ENCODE measurements at regions not wholly inside any gene's neighbourhood (a gene's known extent, or its start where the extent isn't known, plus 50 kb on each side); places are given as distances from the start of the nearest gene placed in this dataset.

GRCh38 chr2:41448221-41448620 is 599.6 kb upstream of the PKDCC start:
- Histone ChIP-seq H3K4me1 (no peaks in the 10 kb centered on the region), H3K27me3 (no peaks in the 10 kb centered on the region), H3K36me3 (no peaks in the 10 kb centered on the region), H3K4me3 (no peak overlapping the region), H3K9me3 (no peaks in the 10 kb centered on the region), H3K27ac (no peak overlapping the region)
- 39 to 75% methylated on average over 1 of the region's 1 CpG for WGBS, 2 donors
- DNase-seq: no peak
- no peak for TF ChIP-seq POLR2A (IDR thresholded peaks at IDR 0.05)
- TF ChIP-seq CTCF (IDR thresholded peaks at IDR 0.05): no peak
- intact Hi-C loops (cut with DNase I): no loop called here

- intact Hi-C loops (cut with DNase I): no loop called here
- DNase-seq: no peak
- no peaks in the 10 kb centered on the region for H3K36me3 ChIP-seq
- no peak overlapping the region for H3K27ac ChIP-seq
- no peak overlapping the region for H3K4me3 ChIP-seq
- 82 to 86% methylated on average over 3 of the region's 3 CpGs for WGBS, 2 donors
- H3K9me3 ChIP-seq: no peaks in the 10 kb centered on the region
- TF ChIP-seq POLR2A (IDR thresholded peaks at IDR 0.05) (no peak), CTCF (IDR thresholded peaks at IDR 0.05) (no peak)
- no peaks in the 10 kb centered on the region for H3K27me3 ChIP-seq
- no peaks in the 10 kb centered on the region for H3K4me1 ChIP-seq
Observed at GRCh38 chr2:41457026-41457425, 590.8 kb upstream of the PKDCC start.

GRCh38 chr2:41460661-41461060 is 587.2 kb upstream of the PKDCC start:
- Histone ChIP-seq H3K36me3 (no peaks in the 10 kb centered on the region), H3K27ac (no peak overlapping the region), H3K4me1 (no peaks in the 10 kb centered on the region), H3K27me3 (no peaks in the 10 kb centered on the region), H3K9me3 (no peaks in the 10 kb centered on the region), H3K4me3 (no peak overlapping the region)
- no peak for DNase-seq
- 12 to 15% methylated on average over 1 of the region's 1 CpG for WGBS, 2 donors
- no peak for TF ChIP-seq POLR2A (IDR thresholded peaks at IDR 0.05)
- TF ChIP-seq CTCF (IDR thresholded peaks at IDR 0.05): no peak
- intact Hi-C loops (cut with DNase I): no loop called here

- no peak for DNase-seq
- intact Hi-C loops (cut with DNase I): no loop called here
Observed at GRCh38 chr2:41464395-41464794, 583.4 kb upstream of the PKDCC start.

GRCh38 chr2:41475959-41476358 is 571.9 kb upstream of the PKDCC start:
- WGBS, 2 donors: 59 to 66% methylated on average over 3 of the region's 3 CpGs
- no peaks in the 10 kb centered on the region for H3K4me1 ChIP-seq
- intact Hi-C loops (cut with DNase I): no loop called here
- H3K27me3 ChIP-seq: no peaks in the 10 kb centered on the region
- TF ChIP-seq POLR2A (IDR thresholded peaks at IDR 0.05) (no peak), CTCF (IDR thresholded peaks at IDR 0.05) (no peak)
- no peaks in the 10 kb centered on the region for H3K9me3 ChIP-seq
- DNase-seq: no peak
- no peak overlapping the region for H3K4me3 ChIP-seq
- H3K27ac ChIP-seq: no peak overlapping the region
- no peaks in the 10 kb centered on the region for H3K36me3 ChIP-seq

More at GRCh38 chr2:41464395-41464794, 583.4 kb upstream of the PKDCC start:
- H3K4me1 ChIP-seq: no peaks in the 10 kb centered on the region
- H3K27me3 ChIP-seq: no peaks in the 10 kb centered on the region
- H3K36me3 ChIP-seq: no peaks in the 10 kb centered on the region
- no peak for TF ChIP-seq POLR2A (IDR thresholded peaks at IDR 0.05)
- TF ChIP-seq CTCF (IDR thresholded peaks at IDR 0.05): no peak
- no peaks in the 10 kb centered on the region for H3K9me3 ChIP-seq
- H3K4me3 ChIP-seq: no peak overlapping the region
- no peak overlapping the region for H3K27ac ChIP-seq

Data from esophagus squamous epithelium (tissue), 5 donors.